Stimulated activated CD4-positive, alpha-beta T cell treated with anti-CD3 and anti-CD28 coated beads, Interleukin-1b, Interleukin-23, amount 100 ng/mL, for 48 hours (primary cell): ENCODE measurements at regions not wholly inside any gene's neighbourhood (a gene's known extent, or its start where the extent isn't known, plus 50 kb on each side); places are given as distances from the start of the nearest gene placed in this dataset.

Experiments
- DNase-seq: peaks from one replicate; pipeline ENCODE4 v3.0.0-alpha.2; 2020

GRCh38 chr22:23405366-23405851 is 174.7 kb downstream of the IGLL1 start:
- no peak for DNase-seq

GRCh38 chr22:23404689-23405365 is 175.3 kb downstream of the IGLL1 start:
- DNase-seq = no peak

DNA sequence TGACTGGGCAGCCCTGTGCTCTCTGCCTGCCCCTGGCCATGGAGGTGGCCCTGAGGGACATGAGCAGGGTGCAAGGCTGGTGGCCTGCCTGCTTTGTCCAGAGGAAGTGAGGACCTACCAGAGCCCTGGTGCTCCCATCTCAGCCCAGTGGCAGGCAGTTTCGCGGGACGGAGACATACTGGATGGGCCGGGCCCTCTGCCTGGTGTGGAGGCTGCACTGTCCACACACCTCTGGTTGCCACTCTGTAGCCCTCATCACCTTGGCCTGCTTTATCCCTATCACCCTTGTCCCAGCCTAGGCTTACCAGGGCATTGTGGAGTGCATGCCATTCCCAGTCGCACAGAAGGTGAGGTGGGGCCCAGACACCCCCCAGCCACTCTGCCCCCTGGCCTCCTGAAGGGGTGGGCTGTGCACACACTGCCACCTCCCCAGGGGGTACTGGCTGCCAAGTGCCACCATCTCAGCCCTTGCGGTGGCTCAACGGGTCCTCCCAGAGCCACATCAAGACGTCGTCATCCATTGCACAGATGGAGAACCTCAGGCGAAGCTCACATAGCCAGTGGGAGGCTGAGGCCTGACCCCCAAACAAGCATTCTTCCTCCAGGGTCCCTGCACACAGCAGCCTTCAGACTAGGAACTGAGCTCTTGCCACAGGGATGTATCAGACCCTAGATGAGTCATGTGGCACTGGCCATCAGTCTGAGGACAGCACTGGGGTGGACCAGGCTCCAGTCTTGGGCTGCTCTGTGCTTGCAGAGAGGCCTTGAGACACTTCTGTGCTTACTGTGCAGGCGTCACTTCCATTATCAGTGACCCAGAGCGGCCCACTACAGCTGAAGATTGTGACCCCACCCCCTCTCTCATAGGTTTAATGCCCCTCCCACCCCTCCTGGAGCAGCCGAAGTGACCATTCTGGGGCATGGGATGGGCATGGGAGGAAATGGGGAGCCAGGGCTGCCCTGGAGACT is 176.1 kb downstream of the IGLL1 start:
- DNase-seq = no peak

- no peak for DNase-seq
Observed at GRCh38 chr22:23403152-23403719, 176.9 kb downstream of the IGLL1 start.

- peak; percentile 58 for DNase-seq
Observed at GRCh38 chr22:23402275-23403151, 177.6 kb downstream of the IGLL1 start.

- no peak for DNase-seq
Observed at GRCh38 chr22:23401910-23402274, 178.2 kb downstream of the IGLL1 start.

GRCh38 chr22:23401111-23401909 is 178.8 kb downstream of the IGLL1 start:
- DNase-seq = no peak

DNA sequence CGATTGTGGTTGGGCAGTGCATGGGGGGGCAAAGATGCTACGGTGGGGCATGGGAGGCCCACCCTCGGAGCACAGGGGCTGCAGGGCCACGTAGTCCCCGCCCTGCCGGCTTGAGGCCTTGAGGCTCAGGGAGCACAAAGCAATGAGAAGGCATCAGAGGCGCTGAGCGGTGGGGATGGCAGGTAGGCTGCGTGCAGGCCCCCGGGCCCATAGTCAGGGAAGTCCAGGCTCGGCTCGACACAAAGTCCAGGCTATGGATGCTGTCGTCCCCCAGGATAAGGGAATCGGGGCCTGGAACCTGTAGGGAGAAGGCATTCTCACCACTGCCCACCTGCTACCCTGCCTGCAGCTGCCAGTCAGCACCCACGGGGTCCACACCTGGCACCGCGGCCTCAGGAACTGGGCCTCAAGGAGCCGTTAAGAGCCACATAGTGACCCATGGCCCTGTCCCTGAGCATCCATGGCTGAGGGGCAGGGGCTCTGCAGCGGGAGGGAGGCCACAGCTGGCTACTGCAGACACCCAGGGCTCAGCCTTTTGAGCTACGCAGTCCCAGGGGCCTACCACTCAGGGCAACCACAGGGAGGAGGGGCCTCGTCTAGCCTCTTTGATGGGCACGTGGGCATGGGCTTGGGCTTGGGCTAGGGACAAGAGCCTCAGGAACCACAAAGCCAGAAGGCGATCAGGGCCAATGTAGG is 179.7 kb downstream of the IGLL1 start:
- DNase-seq = no peak

DNA sequence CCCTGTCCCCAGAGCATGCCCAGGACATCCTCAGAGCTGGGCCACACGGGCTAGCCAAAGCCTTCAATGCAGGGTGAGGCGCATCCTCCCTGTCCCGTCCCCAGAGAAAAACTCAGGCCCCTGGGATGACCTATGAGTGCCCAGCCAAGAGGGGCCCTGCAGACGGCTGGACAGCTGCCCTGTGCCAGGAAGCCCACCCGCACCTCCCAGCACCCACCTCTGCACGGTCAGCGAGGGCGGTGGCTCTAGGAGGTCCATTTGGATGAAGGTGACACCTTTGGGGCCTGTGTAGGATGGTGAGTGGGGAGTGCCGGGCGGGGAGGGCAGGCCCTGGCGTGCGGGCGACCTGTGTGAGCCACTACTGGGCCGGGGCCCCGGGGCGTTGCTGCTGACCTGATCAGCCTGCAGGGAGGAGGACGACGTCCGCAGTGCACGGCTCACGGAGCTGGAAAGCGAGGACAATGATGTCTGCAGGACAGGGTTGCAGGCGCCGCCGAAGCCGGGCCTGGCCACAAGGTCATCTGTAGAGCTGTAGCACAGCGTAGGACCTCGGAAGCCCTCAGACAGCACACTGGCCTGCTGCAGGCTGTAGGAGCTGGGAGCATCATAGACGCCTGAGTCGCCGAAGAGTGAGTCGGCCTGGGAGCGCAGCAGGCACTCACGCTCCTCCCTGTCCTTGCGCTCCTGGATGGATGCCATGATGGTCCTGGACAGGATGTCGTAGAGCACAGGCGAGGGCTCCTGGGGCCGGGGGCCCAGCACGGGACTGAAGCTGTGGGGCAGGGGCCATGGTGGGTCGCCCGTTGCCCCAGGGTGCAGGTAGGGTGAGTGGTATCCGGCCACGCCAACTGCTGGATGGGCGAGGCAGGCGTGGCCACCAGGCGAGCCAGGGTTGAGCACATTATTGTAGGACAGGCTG is 180.5 kb downstream of the IGLL1 start:
- DNase-seq = no peak

DNA sequence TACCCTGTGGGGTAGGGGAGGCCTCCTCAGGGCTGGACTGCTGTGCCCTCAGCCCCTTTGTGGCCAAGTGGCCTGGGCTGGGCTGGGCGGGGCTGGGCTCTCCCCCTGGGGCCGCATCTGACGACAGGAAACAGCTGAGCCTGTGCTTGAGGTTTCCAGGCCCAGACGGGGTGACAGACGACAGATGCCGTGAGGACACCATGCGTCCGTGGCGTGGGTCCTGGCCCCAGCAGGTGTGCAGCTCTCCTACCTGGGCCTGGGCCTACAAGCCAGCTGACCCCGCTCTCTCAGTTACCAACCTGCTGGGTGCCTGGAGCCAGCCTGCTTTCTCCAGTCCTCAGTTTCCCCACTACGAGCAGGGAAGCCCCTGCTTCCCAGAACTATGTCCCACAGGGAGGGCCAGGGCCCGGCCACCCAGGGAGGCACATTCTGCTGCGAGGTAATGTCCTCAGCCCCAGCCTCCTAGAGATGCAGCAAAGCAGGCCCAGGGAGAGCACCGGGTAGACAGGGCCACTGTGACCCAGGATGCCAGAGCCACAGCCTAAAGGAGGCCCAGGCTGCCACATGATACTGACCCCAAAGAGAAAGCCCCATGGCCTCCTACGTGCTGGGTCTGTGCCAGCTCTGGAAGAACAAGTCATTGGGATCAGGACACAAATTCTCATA is 181.3 kb downstream of the IGLL1 start:
- DNase-seq = no peak

DNA sequence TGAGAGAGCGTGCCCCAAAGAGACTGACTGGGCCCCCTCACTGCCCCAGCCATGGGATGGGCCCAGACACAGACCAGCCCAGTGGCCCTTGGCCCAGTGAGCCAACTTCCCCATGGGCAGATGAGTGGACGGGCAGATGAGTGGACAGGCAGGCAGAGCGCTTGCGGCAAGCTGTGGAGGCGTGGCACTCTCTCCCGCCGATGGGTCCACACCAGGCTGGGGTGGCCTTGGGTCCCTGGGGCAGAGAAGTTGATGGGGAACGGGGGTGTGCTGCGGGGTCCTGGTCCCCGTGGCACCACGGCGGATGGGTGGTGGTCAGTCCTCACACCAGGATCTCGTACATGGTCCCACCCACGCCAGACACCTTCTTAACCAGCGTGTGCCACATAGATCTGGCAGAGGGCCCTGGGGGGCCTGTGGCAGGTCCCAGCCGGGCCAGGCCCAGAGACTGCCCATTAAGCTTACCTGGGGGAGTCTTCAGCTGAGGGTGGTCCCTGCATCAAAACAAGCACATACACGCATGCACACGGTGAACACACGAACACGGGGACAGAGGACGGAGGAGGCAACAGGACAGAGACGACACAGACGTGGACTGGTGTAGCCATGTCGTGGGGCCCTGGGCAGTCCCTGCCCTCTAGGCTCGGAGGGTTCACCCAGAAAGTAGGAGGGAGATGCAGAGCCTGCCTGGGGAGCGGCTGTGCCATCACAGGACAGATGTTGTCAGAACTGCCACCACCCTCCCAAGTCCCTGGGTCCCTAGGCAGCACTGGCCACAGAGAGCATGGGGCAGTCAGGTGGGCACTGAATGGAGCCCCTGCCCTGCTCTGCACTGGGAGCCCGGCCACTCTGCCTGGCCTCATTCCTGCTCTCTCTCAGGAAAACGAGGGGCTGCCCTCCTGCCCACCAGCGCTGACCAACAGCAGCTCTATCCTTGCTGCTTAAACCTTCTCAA is 182.2 kb downstream of the IGLL1 start:
- no peak for DNase-seq

- no peak for DNase-seq
Observed at GRCh38 chr22:23397008-23397612, 183.0 kb downstream of the IGLL1 start.

DNA sequence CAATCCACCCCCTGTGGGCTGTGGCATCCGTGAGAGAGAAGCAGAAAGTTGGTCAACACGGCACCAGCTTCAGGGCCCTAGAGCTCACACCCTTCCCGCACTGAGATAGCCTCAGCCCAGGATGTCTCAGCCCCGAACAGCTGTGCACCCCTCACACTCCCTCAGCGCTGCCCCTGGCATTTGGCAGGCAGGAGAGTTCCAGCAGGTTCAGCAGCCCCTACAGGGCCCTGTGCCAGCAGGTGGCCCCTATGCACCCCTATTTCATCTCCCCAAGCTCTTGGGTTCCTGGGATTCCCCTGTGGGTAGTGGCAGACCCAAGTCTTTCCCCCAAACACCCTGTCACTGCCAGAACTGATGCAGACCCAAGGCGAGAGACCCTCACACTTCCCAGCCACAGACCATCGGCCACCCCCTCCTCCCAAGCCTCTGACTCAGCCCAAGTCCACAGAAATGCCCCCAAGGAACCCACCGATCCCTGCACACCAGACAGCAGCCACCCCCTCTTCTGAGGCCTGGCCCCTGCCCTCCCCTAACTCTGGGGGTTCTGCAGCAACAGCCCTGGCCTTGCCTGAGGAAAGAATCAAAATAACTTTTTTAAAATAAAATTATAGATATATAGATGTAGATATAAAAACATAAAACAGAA is 183.6 kb downstream of the IGLL1 start:
- no peak for DNase-seq

DNA sequence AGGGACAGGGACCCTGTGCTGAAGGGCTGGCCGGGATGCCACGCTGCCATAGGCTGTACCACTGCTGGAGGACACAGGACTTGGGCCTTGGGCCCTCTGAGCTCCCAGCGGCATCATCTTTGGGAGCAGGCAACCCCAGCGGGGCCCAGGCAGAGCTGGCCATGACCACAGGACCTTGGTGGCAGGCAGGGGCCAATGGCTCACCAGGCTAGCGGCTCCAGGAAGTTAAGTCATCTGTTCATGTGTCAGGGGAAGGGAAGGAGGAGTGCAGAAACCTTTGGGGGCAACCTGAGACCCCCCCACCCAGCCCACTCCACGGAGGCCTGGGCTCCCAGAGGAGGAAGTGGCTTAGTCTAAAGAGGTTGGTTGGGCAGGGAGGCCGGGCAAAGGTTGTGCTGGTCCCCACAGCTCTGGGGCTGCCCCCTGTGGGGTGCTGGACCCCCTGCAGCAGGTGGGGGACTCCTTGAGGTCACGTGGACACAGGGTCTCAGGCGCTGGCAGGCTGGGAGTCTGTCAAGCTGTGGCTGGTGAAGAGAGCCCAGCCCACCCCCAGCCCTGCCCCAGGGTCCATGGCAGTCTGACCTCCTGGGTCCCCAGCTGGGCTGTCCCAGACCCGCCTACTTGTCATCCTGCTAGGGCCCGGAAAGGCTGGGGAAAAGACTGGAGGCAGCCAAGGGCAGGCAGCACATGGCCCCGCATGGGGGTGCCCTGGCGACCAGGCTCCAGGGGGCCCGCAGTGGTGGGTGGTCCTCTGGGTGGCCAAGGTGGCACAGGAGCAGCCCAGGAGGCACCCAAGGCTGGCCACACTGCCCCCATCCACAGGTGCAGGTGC is 184.3 kb downstream of the IGLL1 start:
- no peak for DNase-seq

GRCh38 chr22:23394525-23395326 is 185.4 kb downstream of the IGLL1 start:
- DNase-seq = no peak
